Cardiac fibroblast (primary cell): ENCODE measurements at regions not wholly inside any gene's neighbourhood (a gene's known extent, or its start where the extent isn't known, plus 50 kb on each side); places are given as distances from the start of the nearest gene placed in this dataset.
"Not testable (repeated sequence)": the region's sequence is repeated elsewhere in the genome, so short reads cannot be mapped to it uniquely, and the experiment has no call there.

Experiments used
- DNase-seq, 2 donors: peaks; one replicate each; pipeline versions ENCODE4 v3.0.0 to v3.0.0-alpha.2; 2010; ENCODE audit warnings: low read depth in 2 of 2
- H3K4me3 ChIP-seq, 2 donors: replicated peaks in 1 of 2; 1 replicate in 1 of 2; 2 replicates in 1 of 2; pipeline ENCODE4 v1.5.1; 2011; ENCODE audit warnings: low read depth in 2 of 2, low read length in 2 of 2, mild to moderate bottlenecking in 2 of 2, moderate library complexity in 1 of 2
- CTCF ChIP-seq: IDR thresholded peaks from one replicate; pipeline ENCODE4 v1.5.1; 2011; ENCODE audit warnings: low read depth, mild to moderate bottlenecking, low read length, inconsistent platforms

DNA sequence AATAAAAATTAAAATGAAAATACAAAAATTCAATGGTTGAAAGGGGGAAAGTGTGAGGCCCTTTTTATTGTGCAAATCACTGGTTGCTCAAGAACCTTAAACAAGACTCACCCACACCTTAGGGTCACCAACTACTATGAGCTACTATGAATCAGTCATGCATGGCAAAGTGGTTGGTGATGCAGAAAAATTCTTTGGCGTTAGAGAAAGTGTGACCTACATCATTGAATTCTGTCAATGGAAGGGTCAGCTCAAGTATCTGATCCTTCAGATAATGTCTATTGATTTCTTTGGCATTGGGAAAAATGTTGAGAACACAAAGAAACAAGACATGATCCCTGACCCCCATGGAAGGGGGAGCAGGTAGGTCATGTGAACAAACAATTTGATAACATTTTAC lies 149.7 kb upstream of the ADCY2 start:
- H3K4me3 ChIP-seq, result no peak overlapping the region
- no peak for TF ChIP-seq CTCF
- DNase-seq, result no peak

DNA sequence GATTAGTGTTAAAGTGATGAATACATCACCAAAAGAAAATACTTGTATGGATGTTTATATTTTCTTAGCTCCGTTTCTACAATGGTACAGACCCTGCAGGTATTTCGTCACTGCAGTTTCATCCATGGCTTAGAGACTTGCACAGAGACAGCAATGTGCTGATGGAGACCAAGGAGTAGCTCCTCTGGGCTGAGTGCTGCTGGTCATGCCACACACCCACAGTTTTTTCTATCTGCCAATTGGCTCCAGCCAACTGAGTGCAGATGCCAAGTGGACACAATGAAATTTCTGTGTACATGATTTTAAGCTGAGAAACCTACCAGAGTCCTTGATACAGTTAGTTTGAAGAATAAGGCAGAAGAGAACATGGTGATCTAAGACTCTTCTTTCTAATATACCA lies 145.9 kb upstream of the ADCY2 start:
- no peak for TF ChIP-seq CTCF
- DNase-seq, result no peak
- no peak overlapping the region for H3K4me3 ChIP-seq

DNA sequence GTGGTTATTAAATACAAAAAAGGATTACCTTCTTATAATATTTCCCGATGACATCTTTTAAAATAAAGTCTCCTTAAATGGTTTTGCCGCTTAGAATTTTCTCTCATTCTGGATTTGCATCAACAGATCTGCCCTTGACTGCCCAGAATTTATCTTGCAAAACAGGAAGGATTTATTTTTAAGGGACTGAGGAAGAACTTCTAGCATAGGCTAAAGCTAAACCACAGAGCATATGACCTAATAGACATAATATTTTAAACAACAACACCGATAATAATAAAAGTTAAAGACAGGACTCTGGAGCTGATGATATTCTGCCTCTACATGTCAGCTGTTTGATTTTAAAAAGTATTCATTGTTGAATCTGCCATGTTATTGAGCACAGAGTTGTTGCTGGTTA lies 145.3 kb upstream of the ADCY2 start:
- no peak for TF ChIP-seq CTCF
- H3K4me3 ChIP-seq, result no peak overlapping the region
- DNase-seq, result no peak

- no peak for TF ChIP-seq CTCF
- DNase-seq, result no peak
- no peak overlapping the region for H3K4me3 ChIP-seq
Measured at GRCh38 chr5:7251132-7251531, 144.8 kb upstream of the ADCY2 start.

DNA sequence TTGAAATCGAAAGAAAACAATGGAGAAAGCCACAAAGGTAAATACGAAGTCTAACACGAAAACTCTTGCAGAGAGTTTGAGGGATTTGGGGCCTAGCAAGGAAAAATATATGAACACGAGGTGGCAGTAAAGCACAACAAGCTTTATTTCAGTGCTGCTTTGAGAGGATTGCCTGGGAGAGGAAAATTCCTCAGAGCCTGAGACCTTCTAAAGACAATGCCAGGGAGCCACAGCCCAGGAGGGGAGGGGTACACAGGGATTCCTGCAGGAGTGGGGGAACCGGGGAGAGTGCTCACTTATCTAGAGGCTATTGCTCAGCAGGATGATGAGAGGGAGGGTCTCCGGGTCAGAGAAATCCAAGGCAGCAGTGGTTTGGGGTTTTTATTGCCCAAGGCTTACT lies 134.9 kb upstream of the ADCY2 start:
- DNase-seq, result peak; percentile 5 to 33
- peak; percentile 24 for TF ChIP-seq CTCF
- H3K4me3 ChIP-seq, result no peak overlapping the region

DNA sequence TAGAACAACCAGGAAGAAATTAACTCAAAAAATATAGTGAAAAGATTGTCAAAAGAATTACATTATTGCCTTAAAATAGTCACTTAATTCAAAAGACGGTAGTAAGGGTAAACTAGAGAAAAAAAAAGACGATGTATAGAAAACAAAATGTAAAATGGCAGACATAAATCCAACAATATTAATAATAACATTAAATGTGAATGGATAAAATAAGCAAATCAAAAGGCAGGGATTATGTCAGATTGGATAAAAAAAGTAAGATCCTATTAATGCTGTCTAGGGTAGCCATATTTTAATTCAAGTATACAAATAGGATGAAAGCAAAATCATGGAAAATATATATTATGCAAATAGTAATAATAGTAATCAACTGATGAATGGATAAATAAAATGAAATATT lies 134.0 kb upstream of the ADCY2 start:
- TF ChIP-seq CTCF, result no peak
- DNase-seq, result no peak
- H3K4me3 ChIP-seq, result no peak overlapping the region

- H3K4me3 ChIP-seq, DNase-seq: not testable (repeated sequence)
Measured at GRCh38 chr5:7263398-7264015, 132.4 kb upstream of the ADCY2 start.

DNA sequence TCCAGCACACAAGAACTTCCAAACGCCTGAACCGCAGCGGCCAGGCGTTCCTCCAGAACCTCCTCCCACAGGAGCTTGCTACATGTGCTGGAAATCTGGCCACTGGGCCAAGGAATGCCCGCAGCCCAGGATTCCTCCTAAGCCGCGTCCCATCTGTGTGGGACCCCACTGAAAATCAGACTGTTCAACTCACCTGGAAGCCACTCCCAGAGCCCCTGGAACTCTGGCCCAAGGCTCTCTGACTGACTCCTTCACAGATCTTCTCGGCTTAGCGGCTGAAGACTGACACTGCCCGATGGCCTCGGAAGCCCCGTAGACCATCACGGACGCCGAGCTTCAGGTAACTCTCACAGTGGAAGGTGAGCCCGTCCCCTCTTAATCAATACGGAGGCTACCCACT lies 130.2 kb upstream of the ADCY2 start:
- H3K4me3 ChIP-seq, DNase-seq: not testable (repeated sequence)

DNA sequence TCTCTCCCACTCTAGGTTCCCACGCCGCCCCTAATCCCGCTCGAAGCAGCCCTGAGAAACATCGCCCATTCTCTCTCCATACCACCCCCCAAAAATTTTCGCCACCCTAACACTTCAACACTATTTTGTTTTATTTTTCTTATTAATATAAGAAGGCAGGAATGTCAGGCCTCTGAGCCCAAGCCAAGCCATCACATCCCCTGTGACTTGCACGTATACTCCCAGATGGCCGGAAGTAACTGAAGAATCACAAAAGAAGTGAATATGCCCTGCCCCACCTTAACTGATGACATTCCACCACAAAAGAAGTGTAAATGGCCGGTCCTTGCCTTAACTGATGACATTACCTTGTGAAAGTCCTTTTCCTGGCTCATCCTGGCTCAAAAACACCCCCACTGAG lies 127.2 kb upstream of the ADCY2 start:
- DNase-seq, H3K4me3 ChIP-seq: not testable (repeated sequence)
